ENCODE measurements at regions not wholly inside any gene's neighbourhood (a gene's known extent, or its start where the extent isn't known, plus 50 kb on each side); places are given as distances from the start of the nearest gene placed in this dataset.
"Not testable (repeated sequence)": the region's sequence is repeated elsewhere in the genome, so short reads cannot be mapped to it uniquely, and the experiment has no call there.

DNA sequence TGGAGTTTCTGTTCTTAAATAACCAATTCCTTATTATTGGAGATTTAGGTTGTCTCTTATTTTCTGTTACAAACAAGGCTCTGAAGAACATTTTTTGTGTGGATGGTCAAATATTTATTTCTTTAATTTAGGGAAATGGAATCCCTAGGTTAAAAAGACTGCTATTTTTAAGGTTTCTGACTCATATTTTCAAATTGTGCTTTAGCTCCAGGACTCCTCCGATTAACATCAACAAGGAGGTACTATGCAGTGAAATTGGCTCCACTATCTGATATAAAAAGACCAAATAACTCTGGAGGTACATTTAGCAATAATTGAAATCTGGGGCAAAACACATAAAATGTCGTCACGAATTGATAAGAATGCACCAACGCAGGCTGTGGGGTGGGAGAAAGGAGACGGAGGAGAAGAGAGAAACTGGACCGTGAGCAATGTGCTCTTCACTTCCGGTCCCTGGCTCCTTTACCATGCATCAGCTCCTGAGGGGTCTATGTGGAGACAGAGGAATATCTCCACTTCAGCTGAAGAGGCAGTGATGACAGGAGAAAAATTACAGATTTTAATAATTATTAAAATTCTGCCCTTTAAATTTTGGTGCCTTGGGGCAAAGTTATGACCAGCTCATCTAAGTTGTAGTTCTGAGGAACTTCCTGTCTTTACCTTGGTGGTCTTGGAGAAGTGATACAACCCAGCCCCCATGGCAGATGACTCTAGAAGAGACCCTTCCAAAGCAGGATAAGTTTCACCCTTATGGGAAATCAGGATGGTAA, 90.2 kb upstream of the BTG1 start:
- intact Hi-C loops (cut with DNase I): no loop called here
- no peaks in the 10 kb centered on the region for H3K36me3 ChIP-seq
- no peaks in the 10 kb centered on the region for H3K27me3 ChIP-seq (replicated peaks; ENCODE audit: insufficient read depth)
- WGBS: 87% methylated on average over 7 of the region's 7 CpGs
- no peak overlapping the region for H3K27ac ChIP-seq
- TF ChIP-seq POLR2AphosphoS5 (IDR thresholded peaks at IDR 0.05) (no peak), POLR2A (IDR thresholded peaks at IDR 0.05) (no peak)
- TF ChIP-seq, protein P1, sequence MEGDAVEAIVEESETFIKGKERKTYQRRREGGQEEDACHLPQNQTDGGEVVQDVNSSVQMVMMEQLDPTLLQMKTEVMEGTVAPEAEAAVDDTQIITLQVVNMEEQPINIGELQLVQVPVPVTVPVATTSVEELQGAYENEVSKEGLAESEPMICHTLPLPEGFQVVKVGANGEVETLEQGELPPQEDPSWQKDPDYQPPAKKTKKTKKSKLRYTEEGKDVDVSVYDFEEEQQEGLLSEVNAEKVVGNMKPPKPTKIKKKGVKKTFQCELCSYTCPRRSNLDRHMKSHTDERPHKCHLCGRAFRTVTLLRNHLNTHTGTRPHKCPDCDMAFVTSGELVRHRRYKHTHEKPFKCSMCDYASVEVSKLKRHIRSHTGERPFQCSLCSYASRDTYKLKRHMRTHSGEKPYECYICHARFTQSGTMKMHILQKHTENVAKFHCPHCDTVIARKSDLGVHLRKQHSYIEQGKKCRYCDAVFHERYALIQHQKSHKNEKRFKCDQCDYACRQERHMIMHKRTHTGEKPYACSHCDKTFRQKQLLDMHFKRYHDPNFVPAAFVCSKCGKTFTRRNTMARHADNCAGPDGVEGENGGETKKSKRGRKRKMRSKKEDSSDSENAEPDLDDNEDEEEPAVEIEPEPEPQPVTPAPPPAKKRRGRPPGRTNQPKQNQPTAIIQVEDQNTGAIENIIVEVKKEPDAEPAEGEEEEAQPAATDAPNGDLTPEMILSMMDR (IDR thresholded peaks at IDR 0.05): no peak
- H3K9me3 ChIP-seq: no peaks in the 10 kb centered on the region
- DNase-seq (ENCODE audit: low spot score): no peak
- no peak overlapping the region for H3K4me3 ChIP-seq
- no peaks in the 10 kb centered on the region for H3K4me1 ChIP-seq (replicated peaks)

DNA sequence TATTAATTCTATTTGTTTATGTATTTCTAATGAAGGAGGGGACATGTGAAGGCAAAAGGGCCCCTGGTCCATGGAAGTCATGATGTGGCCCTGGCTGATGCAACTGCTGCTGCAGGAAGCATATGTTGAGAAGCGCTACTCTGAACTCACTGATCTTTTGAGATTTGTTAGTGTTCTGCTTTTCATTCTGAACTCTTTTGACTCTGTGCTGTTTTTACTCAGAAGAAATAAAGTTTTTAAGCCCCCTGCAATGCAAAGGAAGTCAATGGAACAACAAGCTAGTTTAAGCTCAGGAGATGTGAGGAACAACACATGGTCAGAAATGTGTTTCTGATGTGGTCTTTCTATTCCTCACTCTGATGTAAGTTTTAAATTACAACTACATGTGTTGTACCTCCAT, 88.9 kb upstream of the BTG1 start:
- Histone ChIP-seq H3K27ac (no peak overlapping the region), H3K9me3 (no peaks in the 10 kb centered on the region), H3K4me1 (replicated peaks) (no peaks in the 10 kb centered on the region), H3K4me3 (no peak overlapping the region), H3K36me3 (no peaks in the 10 kb centered on the region), H3K27me3 (replicated peaks; ENCODE audit: insufficient read depth) (no peaks in the 10 kb centered on the region)
- TF ChIP-seq POLR2A (IDR thresholded peaks at IDR 0.05) (no peak), POLR2AphosphoS5 (IDR thresholded peaks at IDR 0.05) (no peak)
- TF ChIP-seq, protein P1 (IDR thresholded peaks at IDR 0.05): no peak
- intact Hi-C loops (cut with DNase I): no loop called here
- no peak for DNase-seq (ENCODE audit: low spot score)
- 88% methylated on average over 1 of the region's 1 CpG for WGBS

DNA sequence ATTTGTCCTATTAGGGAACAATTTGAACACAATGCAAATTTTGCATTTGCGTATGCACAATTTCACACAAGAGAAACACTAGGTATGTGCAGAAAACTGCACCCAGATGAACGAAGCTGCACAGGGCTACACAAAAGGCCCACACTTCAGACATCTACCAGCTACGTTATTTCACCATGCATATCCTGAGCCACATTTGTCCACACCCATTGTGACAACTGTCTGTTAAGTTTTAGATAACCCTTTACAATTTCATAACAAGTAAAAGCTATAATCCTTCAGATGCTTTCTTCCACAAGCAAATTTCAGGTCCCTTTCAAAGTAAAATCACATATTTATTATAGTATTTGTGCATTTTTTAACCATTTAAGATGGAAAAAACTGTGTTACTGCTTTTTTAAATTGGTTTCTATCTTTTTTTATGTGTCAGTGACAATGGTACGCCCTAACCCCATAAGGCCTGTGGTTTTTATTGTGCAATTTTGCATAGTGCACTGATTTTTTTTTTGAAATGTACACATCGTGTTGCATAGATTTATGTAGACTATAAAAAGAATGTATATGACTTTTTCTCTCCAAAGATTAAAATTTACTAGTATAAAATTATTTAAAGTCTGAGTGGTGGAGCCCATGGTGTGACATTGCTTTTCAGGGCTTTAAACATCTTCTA, 87.8 kb upstream of the BTG1 start:
- Histone ChIP-seq H3K4me1 (replicated peaks) (no peaks in the 10 kb centered on the region), H3K27me3 (replicated peaks; ENCODE audit: insufficient read depth) (no peaks in the 10 kb centered on the region), H3K36me3 (no peaks in the 10 kb centered on the region), H3K27ac (no peak overlapping the region), H3K9me3 (no peaks in the 10 kb centered on the region), H3K4me3 (no peak overlapping the region)
- intact Hi-C loops (cut with DNase I): no loop called here
- TF ChIP-seq POLR2AphosphoS5 (IDR thresholded peaks at IDR 0.05) (no peak), POLR2A (IDR thresholded peaks at IDR 0.05) (no peak)
- TF ChIP-seq, protein P1 (IDR thresholded peaks at IDR 0.05): no peak
- WGBS: 82% methylated on average over 5 of the region's 5 CpGs
- no peak for DNase-seq (ENCODE audit: low spot score)

DNA sequence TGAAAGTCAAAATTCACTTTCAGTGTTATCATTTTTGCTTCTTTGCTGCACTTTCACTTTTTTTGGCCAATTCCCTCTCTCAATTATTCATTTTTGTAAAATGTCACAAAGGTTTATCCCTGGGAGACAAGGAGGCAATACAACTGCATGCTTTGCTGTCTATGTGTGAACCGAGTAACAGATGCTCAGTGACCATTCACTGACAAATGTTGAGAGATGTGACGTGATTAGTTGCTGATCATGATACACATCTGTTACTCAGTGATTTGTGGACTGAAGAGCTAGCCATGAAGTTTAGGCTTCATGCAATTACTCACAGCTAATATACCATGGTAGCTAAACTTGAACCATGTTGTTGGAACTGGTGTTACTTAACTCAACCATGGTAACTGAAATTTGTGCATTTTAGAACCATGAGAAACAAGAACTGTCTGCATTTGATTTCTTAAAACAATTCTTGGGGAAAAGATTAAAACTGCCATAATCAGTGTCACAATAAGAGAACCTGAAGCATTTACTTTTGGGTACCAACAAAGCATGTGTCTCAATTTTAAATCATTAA, 86.8 kb upstream of the BTG1 start:
- H3K27me3 ChIP-seq (replicated peaks; ENCODE audit: insufficient read depth); H3K9me3 ChIP-seq; H3K27ac ChIP-seq; H3K4me1 ChIP-seq (replicated peaks); DNase-seq (ENCODE audit: low spot score); H3K36me3 ChIP-seq; H3K4me3 ChIP-seq; intact Hi-C loops (cut with DNase I): not testable (repeated sequence)
- WGBS: 85% methylated on average over 2 of the region's 2 CpGs

DNA sequence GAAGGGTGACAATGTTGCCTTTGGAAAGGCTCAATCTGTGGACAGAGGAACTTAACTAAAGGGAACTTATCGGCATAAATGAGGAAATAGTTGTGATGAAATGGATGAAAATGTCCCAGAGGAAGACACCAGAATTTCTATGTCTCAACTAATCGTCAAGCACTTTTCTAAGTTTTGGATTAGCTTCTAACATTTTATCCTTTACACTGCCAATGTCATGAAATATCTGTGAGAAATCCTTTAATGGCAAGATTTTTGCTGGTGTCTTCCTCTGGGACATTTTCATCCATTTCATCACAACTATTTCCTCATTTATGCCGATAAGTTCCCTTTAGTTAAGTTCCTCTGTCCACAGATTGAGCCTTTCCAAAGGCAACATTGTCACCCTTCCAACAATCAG, 86.3 kb upstream of the BTG1 start:
- 83% methylated on average over 3 of the region's 3 CpGs for WGBS
- DNase-seq (ENCODE audit: low spot score); H3K4me1 ChIP-seq (replicated peaks); H3K36me3 ChIP-seq; H3K27me3 ChIP-seq (replicated peaks; ENCODE audit: insufficient read depth); intact Hi-C loops (cut with DNase I); H3K9me3 ChIP-seq; H3K4me3 ChIP-seq; H3K27ac ChIP-seq: not testable (repeated sequence)

DNA sequence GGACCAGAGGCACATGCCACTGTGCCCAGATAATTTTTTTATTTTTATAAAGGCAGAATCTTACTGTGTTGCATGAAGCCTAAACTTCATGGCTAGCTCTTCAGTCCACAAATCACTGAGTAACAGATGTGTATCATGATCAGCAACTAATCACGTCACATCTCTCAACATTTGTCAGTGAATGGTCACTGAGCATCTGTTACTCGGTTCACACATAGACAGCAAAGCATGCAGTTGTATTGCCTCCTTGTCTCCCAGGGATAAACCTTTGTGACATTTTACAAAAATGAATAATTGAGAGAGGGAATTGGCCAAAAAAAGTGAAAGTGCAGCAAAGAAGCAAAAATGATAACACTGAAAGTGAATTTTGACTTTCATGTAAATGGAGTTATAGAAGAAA, 85.9 kb upstream of the BTG1 start:
- H3K27ac ChIP-seq; H3K36me3 ChIP-seq; H3K9me3 ChIP-seq; H3K4me1 ChIP-seq (replicated peaks); H3K27me3 ChIP-seq (replicated peaks; ENCODE audit: insufficient read depth); intact Hi-C loops (cut with DNase I); H3K4me3 ChIP-seq; DNase-seq (ENCODE audit: low spot score): not testable (repeated sequence)
- WGBS: 100% methylated on average over 2 of the region's 2 CpGs
